ENCODE measurements at regions not wholly inside any gene's neighbourhood (a gene's known extent, or its start where the extent isn't known, plus 50 kb on each side); places are given as distances from the start of the nearest gene placed in this dataset.

DNA sequence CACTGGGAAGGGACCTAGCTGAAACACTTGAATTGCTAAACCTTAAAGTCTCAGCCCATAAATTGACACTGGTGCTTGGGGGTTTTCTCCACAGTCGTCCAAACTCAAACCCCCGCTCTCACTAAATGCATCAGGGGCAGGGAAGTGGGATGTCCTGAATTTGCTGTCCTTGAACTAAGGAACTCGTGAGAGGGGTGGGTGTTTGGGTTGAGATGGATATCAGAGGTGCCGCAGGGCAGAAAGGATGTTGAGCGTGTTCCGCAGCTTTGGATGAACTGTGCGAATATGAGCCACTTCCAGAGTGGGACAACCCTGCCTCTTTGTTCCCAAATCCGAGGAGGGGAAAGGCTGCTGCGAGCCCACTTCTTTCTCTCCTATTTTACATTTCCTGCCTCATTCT is 90.3 kb upstream of the LYZL2 start:
- TF ChIP-seq ARNTL (CRISPR knock-in tag; IDR thresholded peaks at IDR 0.05; ENCODE audit: borderline replicate concordance, low read depth): no peak
- TF ChIP-seq ZFP30 (CRISPR knock-in tag; IDR thresholded peaks at IDR 0.05): no peak
- no peak for TF ChIP-seq CSDC2 (CRISPR knock-in tag; IDR thresholded peaks at IDR 0.05)
- no peak for TF ChIP-seq OSR1 (CRISPR knock-in tag; IDR thresholded peaks at IDR 0.05)

Data from SK-N-SH treated with all-trans-retinoic acid at 6 μM for 48 hours (cell line).